Upper lobe of left lung (tissue), 6 donors: ENCODE measurements at regions not wholly inside any gene's neighbourhood (a gene's known extent, or its start where the extent isn't known, plus 50 kb on each side); places are given as distances from the start of the nearest gene placed in this dataset.
A peak's percentile ranks its signal among the peaks of the same experiment; 100 is the strongest.

Experiments used
- ATAC-seq, 2 donors: fragments of 200-7000 bp; cut with Tn5 transposase; one replicate each; pipeline ENCODE4 v1.9.1; 2022; ENCODE audit warnings: mild to moderate bottlenecking in 2 of 2, moderate library complexity in 2 of 2; ENCODE audit not compliant: low FRiP score in 2 of 2
- DNase-seq, 2 donors: peaks; one replicate each; pipeline ENCODE4 v3.0.0-alpha.2; 2019 to 2020
- H3K27ac ChIP-seq, 4 donors: fragments of 200-600 bp; sonication (generic); one replicate each; pipeline ENCODE4 v1.5.1; 2016 to 2019
- H3K27me3 ChIP-seq, 4 donors: fragments of 200-600 bp; sonication (generic); one replicate each; pipeline ENCODE4 v1.5.1; 2017 to 2019
- H3K36me3 ChIP-seq, 4 donors: fragments of 200-600 bp; sonication (generic); one replicate each; pipeline ENCODE4 v1.5.1; 2016 to 2019
- H3K4me1 ChIP-seq, 4 donors: fragments of 200-600 bp; sonication (generic); one replicate each; pipeline ENCODE4 v1.5.1; 2018 to 2019
- H3K4me3 ChIP-seq, 4 donors: fragments of 200-600 bp; sonication (generic); one replicate each; pipeline ENCODE4 v1.5.1; 2017 to 2019; ENCODE audit warnings: mild to moderate bottlenecking in 2 of 4, moderate library complexity in 1 of 4
- H3K9me3 ChIP-seq, 4 donors: fragments of 200-600 bp; sonication (generic); one replicate each; pipeline ENCODE4 v1.5.1; 2018 to 2019
- EP300 ChIP-seq, 4 donors: sonication (generic); formaldehyde crosslinking; IDR thresholded peaks; one replicate each; pipeline ENCODE4 v1.5.1; 2017; ENCODE audit warnings: antibody characterized with exemption in 4 of 4, control low read depth in 2 of 4
- POLR2A ChIP-seq, 4 donors: fragments of 450-650 bp; IDR thresholded peaks; one replicate each; pipeline ENCODE4 v1.5.1; 2016 to 2017; ENCODE audit warnings: antibody characterized with exemption in 4 of 4, mild to moderate bottlenecking in 2 of 4
- POLR2AphosphoS5 ChIP-seq, 2 donors: sonication (generic); formaldehyde crosslinking; IDR thresholded peaks; one replicate each; pipeline ENCODE4 v1.5.1; 2017; ENCODE audit warnings: antibody characterized with exemption in 2 of 2
- WGBS, 2 donors: methylation state at CpG; one replicate each; pipeline ENCODE4 v1.1.5; 2017 to 2018; 5-methylcytosine and 5-hydroxymethylcytosine counted together
- TF ChIP-seq, protein P1 (sequence below), 6 experiments: fragments of 450-650 bp in 4 of 6; fragments of 200-600 bp in 2 of 6; sonication (generic) in 2 of 6; IDR thresholded peaks; one replicate each; pipeline ENCODE4 v1.5.1; 2016 to 2019; ENCODE audit warnings: antibody characterized with exemption in 6 of 6
- donor health status: DM: no; HTN: no; CAD: no; lungs with moderate emphysema.
- donor health status: DM: no; HTN: yes; CAD: no; lungs with severe emphysema.

DNA sequence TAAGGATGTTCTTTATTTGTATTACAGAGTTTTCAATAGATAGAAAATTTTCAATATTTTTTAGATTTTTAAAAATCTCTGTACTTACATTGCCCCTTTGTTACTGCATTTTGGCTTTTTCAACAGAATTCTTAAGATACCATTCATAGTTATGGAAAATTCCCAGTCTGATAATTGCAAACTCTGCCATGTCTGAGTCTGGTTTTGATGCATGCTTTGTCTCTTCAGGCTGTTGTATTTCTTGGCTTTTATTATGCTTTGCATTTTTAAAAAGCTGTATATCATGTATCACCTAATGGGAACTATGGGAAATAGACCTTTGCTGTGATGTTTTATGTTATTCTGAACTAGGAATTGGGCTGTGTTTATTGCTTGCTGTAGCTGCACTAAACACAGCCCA, 898.9 kb upstream of the ADGRB3 start:
- no peak for ATAC-seq
- Histone ChIP-seq H3K4me1 (no peaks in the 10 kb centered on the region), H3K27ac (no peak overlapping the region), H3K9me3 (peaks cover 0 to 6% (median 1%) of the 10 kb centered on the region in 4 donors), H3K4me3 (no peak overlapping the region), H3K27me3 (no peaks in the 10 kb centered on the region), H3K36me3 (no peaks in the 10 kb centered on the region)
- no peak for DNase-seq
- no peak for TF ChIP-seq POLR2A (IDR thresholded peaks at IDR 0.05)
- TF ChIP-seq EP300 (IDR thresholded peaks at IDR 0.05): no peak
- TF ChIP-seq POLR2AphosphoS5 (IDR thresholded peaks at IDR 0.05): no peak
- TF ChIP-seq, protein P1, sequence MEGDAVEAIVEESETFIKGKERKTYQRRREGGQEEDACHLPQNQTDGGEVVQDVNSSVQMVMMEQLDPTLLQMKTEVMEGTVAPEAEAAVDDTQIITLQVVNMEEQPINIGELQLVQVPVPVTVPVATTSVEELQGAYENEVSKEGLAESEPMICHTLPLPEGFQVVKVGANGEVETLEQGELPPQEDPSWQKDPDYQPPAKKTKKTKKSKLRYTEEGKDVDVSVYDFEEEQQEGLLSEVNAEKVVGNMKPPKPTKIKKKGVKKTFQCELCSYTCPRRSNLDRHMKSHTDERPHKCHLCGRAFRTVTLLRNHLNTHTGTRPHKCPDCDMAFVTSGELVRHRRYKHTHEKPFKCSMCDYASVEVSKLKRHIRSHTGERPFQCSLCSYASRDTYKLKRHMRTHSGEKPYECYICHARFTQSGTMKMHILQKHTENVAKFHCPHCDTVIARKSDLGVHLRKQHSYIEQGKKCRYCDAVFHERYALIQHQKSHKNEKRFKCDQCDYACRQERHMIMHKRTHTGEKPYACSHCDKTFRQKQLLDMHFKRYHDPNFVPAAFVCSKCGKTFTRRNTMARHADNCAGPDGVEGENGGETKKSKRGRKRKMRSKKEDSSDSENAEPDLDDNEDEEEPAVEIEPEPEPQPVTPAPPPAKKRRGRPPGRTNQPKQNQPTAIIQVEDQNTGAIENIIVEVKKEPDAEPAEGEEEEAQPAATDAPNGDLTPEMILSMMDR (IDR thresholded peaks at IDR 0.05): no peak

DNA sequence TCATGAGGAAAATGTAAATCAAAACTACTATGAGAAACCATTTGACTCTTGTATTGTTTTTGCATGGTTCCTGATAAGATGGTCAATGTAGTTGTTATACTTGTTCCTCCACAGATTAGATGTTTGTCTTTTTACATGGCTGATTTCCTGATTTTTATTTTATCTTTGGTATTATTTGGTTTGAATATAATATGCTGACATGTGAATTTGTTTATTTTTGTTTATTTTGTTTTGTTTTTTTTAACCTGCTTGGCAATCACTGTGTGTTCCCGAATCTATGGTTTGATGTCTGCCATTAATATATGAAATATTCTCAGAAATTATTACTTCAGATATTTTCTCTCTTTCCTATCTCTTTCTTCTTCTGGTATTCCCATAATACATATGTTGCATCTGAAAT, 899.5 kb upstream of the ADGRB3 start:
- Histone ChIP-seq H3K27me3 (no peaks in the 10 kb centered on the region), H3K4me1 (no peaks in the 10 kb centered on the region), H3K36me3 (no peaks in the 10 kb centered on the region), H3K9me3 (peaks cover 0 to 6% (median 1%) of the 10 kb centered on the region in 4 donors), H3K4me3 (no peak overlapping the region), H3K27ac (no peak overlapping the region)
- TF ChIP-seq POLR2A (IDR thresholded peaks at IDR 0.05): no peak
- TF ChIP-seq EP300 (IDR thresholded peaks at IDR 0.05): no peak
- TF ChIP-seq POLR2AphosphoS5 (IDR thresholded peaks at IDR 0.05): no peak
- TF ChIP-seq, protein P1 (IDR thresholded peaks at IDR 0.05): no peak
- WGBS, 2 donors: 83 to 85% methylated on average over 1 of the region's 1 CpG
- ATAC-seq (no peak), DNase-seq (no peak)

DNA sequence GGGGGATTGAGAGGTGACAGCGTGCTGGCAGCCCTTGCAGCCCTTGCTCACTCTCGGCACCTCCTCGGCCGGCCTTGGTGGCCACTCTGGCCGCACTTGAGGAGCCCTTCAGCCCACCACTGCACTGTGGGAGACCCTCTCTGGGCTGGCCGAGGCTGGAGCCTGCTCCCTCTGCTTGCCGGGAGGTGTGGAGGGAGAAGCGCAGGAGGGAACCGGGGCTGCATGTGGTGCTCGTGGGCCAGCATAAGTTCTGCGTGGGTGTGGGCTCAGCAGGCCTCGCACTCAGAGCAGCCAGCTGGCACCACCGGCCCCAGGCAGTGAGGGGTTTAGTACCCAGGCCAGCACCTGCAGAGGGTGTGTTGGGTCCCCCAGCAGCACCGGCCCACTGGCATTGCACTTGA, 912.2 kb upstream of the ADGRB3 start:
- Histone ChIP-seq H3K36me3 (no peaks in the 10 kb centered on the region), H3K4me1 (no peaks in the 10 kb centered on the region), H3K27ac (no peak overlapping the region), H3K4me3 (no peak overlapping the region), H3K9me3 (peaks cover 0 to 17% (median 2%) of the 10 kb centered on the region in 4 donors), H3K27me3 (no peaks in the 10 kb centered on the region)
- WGBS, 2 donors: 96% methylated on average over 13 of the region's 14 CpGs; no CpG with 5 or more reads in 1 of the 2 donors
- ATAC-seq (peak in 1 of 2 donors; percentile 51), DNase-seq (peak in 1 of 2 donors; percentile 66)
- TF ChIP-seq POLR2AphosphoS5 (IDR thresholded peaks at IDR 0.05) (no peak), POLR2A (IDR thresholded peaks at IDR 0.05) (no peak), EP300 (IDR thresholded peaks at IDR 0.05) (no peak)
- TF ChIP-seq, protein P1 (IDR thresholded peaks at IDR 0.05): no peak

DNA sequence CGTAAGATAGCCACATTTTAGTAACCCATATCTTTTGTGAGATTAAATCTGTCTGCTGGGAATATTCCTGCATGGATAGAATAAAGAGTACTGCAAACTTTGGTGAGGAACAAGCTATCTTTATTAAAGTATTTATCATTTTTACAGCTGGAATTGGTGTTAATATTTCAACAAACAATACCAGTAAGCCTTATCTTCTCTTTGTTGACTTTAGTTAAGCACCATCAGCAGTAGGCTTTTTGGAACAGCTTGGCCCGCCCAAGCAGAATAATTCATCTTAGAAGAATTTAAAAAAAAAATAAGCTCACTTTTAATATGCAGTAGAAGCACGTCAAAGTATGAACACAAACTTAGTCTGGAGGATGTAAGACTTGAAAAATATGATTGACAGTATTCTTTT, 917.8 kb upstream of the ADGRB3 start:
- Histone ChIP-seq H3K4me3 (no peak overlapping the region), H3K36me3 (no peaks in the 10 kb centered on the region), H3K27ac (no peak overlapping the region), H3K9me3 (no peaks in the 10 kb centered on the region), H3K27me3 (no peaks in the 10 kb centered on the region), H3K4me1 (no peaks in the 10 kb centered on the region)
- DNase-seq (peak in 1 of 2 donors; percentile 28), ATAC-seq (no peak)
- TF ChIP-seq EP300 (IDR thresholded peaks at IDR 0.05) (peak in 1 of 4 donors; percentile 27), POLR2A (IDR thresholded peaks at IDR 0.05) (no peak), POLR2AphosphoS5 (IDR thresholded peaks at IDR 0.05) (no peak)
- TF ChIP-seq, protein P1 (IDR thresholded peaks at IDR 0.05): no peak
- WGBS, 2 donors: 37 to 43% methylated on average over 3 of the region's 3 CpGs

DNA sequence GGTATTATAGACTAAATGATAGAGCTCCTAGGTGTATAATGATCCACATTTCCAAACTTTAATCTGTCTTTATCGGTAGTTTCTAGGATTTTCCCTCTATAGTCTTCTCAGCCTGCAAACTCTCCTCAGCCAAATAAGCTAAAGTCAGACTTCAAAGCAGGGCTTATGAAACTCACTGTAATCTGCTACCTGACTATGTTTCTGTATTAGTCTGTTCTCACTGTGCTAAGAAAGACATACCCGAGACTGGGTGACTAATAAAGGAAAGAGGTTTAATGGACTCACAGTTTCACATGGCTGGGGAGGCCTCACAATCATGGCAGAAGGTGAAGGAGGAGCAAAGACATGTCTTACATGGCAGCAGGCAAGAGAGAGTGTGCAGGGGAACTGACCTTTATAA, 928.7 kb upstream of the ADGRB3 start:
- no peaks in the 10 kb centered on the region for H3K4me1 ChIP-seq
- H3K27me3 ChIP-seq: no peaks in the 10 kb centered on the region
- WGBS, 2 donors: 93 to 96% methylated on average over 2 of the region's 2 CpGs
- TF ChIP-seq EP300 (IDR thresholded peaks at IDR 0.05) (no peak), POLR2AphosphoS5 (IDR thresholded peaks at IDR 0.05) (no peak), POLR2A (IDR thresholded peaks at IDR 0.05) (no peak)
- H3K36me3 ChIP-seq: no peaks in the 10 kb centered on the region
- no peak for DNase-seq
- ATAC-seq: no peak
- H3K4me3 ChIP-seq: no peak overlapping the region
- peaks cover 0 to 4% (median 0%) of the 10 kb centered on the region in 4 donors for H3K9me3 ChIP-seq
- H3K27ac ChIP-seq: no peak overlapping the region
